C4-2B (cell line): ENCODE measurements at regions not wholly inside any gene's neighbourhood (a gene's known extent, or its start where the extent isn't known, plus 50 kb on each side); places are given as distances from the start of the nearest gene placed in this dataset.

Experiments used
- CTCF ChIP-seq: fragments of 450-650 bp; conservative IDR thresholded peaks from 2 replicates; pipeline ENCODE4 v1.5.1; 2017; ENCODE audit warnings: mild to moderate bottlenecking
- ZFX ChIP-seq: fragments of 450-650 bp; IDR thresholded peaks from 2 replicates; pipeline ENCODE4 v1.6.1; 2017

GRCh38 chr5:38151878-38152277, 106.5 kb upstream of the EGFLAM start:
- no peak for TF ChIP-seq CTCF
- TF ChIP-seq ZFX: no peak
